Ovary (tissue), 7 donors: ENCODE measurements at regions not wholly inside any gene's neighbourhood (a gene's known extent, or its start where the extent isn't known, plus 50 kb on each side); places are given as distances from the start of the nearest gene placed in this dataset.

Experiments used
- DNase-seq, 5 donors: peaks; one replicate each; pipeline ENCODE4 v3.0.0-alpha.2; 2019 to 2020
- H3K27ac ChIP-seq, 2 donors: fragments of 200-600 bp; one replicate each; pipeline versions ENCODE4 v1.5.1 to v1.8.0; 2019 to 2022
- H3K27me3 ChIP-seq: fragments of 200-600 bp; one replicate; pipeline ENCODE4 v1.8.0; 2022
- H3K36me3 ChIP-seq: fragments of 200-600 bp; sonication (generic); one replicate; pipeline ENCODE4 v1.5.1; 2019
- H3K4me1 ChIP-seq: one replicate; pipeline ENCODE4 v1.8.1; 2013; ENCODE audit warnings: mild to moderate bottlenecking, moderate library complexity; ENCODE audit not compliant: insufficient read depth
- H3K4me3 ChIP-seq: fragments of 200-600 bp; sonication (generic); one replicate; pipeline ENCODE4 v1.5.1; 2017
- H3K9me3 ChIP-seq, 2 donors: fragments of 200-600 bp in 1 of 2; sonication (generic) in 1 of 2; one replicate each; pipeline versions ENCODE4 v1.5.1 to v1.8.1; 2013 to 2019; ENCODE audit warnings: mild to moderate bottlenecking in 1 of 2, moderate library complexity in 1 of 2
- EP300 ChIP-seq: sonication (generic); formaldehyde crosslinking; IDR thresholded peaks from one replicate; pipeline ENCODE4 v1.6.1; 2017; ENCODE audit warnings: antibody characterized with exemption
- POLR2A ChIP-seq: fragments of 450-650 bp; IDR thresholded peaks from one replicate; pipeline ENCODE4 v1.6.1; 2017; ENCODE audit warnings: antibody characterized with exemption, mild to moderate bottlenecking, moderate library complexity
- WGBS, 3 donors: extraction: QIAGEN DNeasy Blood & Tissue Kit in 1 of 3; methylation state at CpG; one replicate each; pipeline versions ENCODE4 v1.1.5 to v1.1.7; 2013 to 2017; 5-methylcytosine and 5-hydroxymethylcytosine counted together
- intact Hi-C, 4 donors: fragments of 100-400 bp; cut with DNase I; formaldehyde crosslinking; loops; one replicate each; pipeline versions ENCODE4 v1.11.0 to v1.15.1; 2022 to 2023
- TF ChIP-seq, protein P1 (sequence below), 3 donors: fragments of 450-650 bp in 2 of 3; fragments of 200-600 bp in 1 of 3; IDR thresholded peaks; one replicate each; pipeline versions ENCODE4 v1.5.1 to v1.8.0; 2016 to 2022; ENCODE audit warnings: antibody characterized with exemption in 3 of 3, mild to moderate bottlenecking in 1 of 3
- donor health status: DM: no; HTN: no; CAD: no; lungs with moderate emphysema.
- donor health status: DM: no; HTN: no; CAD: no.
- donor health status: Bipolar disorder and iron deficiency.
- donor health status: DM: no; HTN: no; CAD: no.
- donor health status: DM: yes; HTN: yes; CAD: no.

DNA sequence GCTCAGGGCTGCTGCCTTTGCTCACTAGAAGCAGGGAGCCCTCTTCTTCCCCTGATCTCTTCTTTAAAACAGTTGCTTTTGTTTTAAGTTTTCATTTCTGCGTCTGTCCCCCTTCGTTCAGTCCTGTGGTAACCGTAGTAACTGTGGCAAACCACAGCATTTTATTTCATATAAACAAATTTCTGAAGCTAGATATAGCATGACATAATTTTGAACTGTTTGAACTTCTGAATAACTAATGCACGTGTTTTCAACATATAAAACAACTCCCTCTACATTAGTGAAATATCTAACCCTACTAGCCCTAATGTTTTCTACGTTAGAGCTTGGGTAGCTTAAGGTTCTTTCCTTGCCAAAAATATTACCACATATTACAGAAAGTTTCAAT, 104.6 kb downstream of the DISP1 start:
- no peak for DNase-seq
- WGBS, 3 donors, result 9 to 23% (median 14%) methylated on average over 5 of the region's 5 CpGs
- Histone ChIP-seq H3K4me1 (peaks cover 8% of the 10 kb centered on the region), H3K9me3 (no peaks in the 10 kb centered on the region), H3K27ac (no peak overlapping the region), H3K27me3 (no peaks in the 10 kb centered on the region), H3K36me3 (no peaks in the 10 kb centered on the region), H3K4me3 (no peak overlapping the region)
- TF ChIP-seq EP300 (no peak), POLR2A (no peak)
- TF ChIP-seq, protein P1, sequence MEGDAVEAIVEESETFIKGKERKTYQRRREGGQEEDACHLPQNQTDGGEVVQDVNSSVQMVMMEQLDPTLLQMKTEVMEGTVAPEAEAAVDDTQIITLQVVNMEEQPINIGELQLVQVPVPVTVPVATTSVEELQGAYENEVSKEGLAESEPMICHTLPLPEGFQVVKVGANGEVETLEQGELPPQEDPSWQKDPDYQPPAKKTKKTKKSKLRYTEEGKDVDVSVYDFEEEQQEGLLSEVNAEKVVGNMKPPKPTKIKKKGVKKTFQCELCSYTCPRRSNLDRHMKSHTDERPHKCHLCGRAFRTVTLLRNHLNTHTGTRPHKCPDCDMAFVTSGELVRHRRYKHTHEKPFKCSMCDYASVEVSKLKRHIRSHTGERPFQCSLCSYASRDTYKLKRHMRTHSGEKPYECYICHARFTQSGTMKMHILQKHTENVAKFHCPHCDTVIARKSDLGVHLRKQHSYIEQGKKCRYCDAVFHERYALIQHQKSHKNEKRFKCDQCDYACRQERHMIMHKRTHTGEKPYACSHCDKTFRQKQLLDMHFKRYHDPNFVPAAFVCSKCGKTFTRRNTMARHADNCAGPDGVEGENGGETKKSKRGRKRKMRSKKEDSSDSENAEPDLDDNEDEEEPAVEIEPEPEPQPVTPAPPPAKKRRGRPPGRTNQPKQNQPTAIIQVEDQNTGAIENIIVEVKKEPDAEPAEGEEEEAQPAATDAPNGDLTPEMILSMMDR (IDR thresholded peaks at IDR 0.05), result no peak
- intact Hi-C loops, result no loop called here

DNA sequence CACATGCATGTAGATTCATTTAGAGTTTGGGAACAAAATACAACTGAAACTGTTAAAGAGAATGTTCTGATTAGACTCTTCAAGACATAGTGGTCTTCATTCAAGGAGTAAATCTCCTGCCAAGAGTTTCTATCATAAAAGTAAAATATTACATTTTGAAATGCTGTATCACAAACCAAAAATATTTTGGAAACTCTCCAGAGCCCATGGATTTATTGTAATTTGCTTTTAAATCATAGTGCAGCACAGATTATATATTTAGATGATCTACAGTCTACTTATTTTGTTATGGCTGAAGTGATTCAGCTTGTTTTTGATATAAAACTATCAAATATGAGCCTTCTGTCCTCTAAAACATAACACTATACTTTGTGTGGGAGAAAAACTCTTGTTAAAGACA, 105.3 kb downstream of the DISP1 start:
- TF ChIP-seq, protein P1 (IDR thresholded peaks at IDR 0.05), result no peak
- Histone ChIP-seq H3K27me3 (no peaks in the 10 kb centered on the region), H3K4me3 (no peak overlapping the region), H3K27ac (no peak overlapping the region), H3K4me1 (peaks cover 8% of the 10 kb centered on the region), H3K36me3 (no peaks in the 10 kb centered on the region), H3K9me3 (no peaks in the 10 kb centered on the region)
- intact Hi-C loops, result no loop called here
- DNase-seq, result no peak

DNA sequence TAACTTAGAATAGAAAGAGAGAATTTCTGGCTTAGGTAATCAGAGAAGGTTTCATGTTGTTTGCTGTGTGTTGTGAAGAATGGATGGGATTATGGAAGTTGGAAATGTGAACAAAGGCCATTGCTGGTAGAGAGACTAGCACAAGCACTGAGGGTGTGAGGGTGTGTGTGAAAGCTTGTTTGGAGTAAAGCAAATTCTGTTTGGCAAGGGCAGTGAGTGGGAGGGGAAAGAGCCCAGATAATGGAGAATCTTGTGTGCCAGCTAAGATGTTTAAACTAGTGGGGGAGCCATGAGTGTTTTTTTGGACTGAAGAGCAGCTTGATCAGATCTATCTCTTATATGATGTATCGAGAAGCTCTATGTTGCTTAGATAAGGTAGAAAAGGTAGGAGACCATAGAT, 107.1 kb downstream of the DISP1 start:
- TF ChIP-seq EP300 (no peak), POLR2A (no peak)
- TF ChIP-seq, protein P1 (IDR thresholded peaks at IDR 0.05), result no peak
- Histone ChIP-seq H3K4me1 (peaks cover 9% of the 10 kb centered on the region), H3K4me3 (no peak overlapping the region)

DNA sequence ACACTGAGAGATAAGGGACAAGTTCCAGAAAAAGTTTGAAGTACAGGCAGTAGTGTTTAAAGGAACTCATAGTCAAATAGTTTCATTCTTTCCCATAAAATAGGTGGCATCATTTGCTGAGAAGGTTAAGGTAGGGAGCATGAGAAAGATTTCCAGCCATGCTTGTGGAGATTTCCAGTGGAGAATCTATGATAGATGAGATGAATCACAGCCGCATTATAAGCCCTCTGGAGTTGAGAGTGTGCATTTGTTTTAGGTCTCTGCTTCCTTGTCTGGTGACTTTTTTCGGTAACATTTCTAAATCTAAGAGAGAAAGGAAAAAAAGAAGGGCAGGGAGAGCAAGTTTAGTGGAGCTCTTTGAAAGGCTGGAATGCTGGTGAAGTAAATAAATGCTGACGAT, 108.7 kb downstream of the DISP1 start:
- WGBS, 3 donors, result 34 to 57% (median 54%) methylated on average over 3 of the region's 3 CpGs
- Histone ChIP-seq H3K27me3 (no peaks in the 10 kb centered on the region), H3K36me3 (no peaks in the 10 kb centered on the region), H3K4me3 (no peak overlapping the region), H3K9me3 (no peaks in the 10 kb centered on the region), H3K27ac (no peak overlapping the region), H3K4me1 (peaks cover 9% of the 10 kb centered on the region)
- intact Hi-C loops, result no loop called here
- DNase-seq, result no peak
- TF ChIP-seq, protein P1 (IDR thresholded peaks at IDR 0.05), result peak in 1 of 3 donors; percentile 13
- no peak for TF ChIP-seq POLR2A

More for the DNA sequence above, 107.1 kb downstream of the DISP1 start:
- H3K9me3 ChIP-seq, result no peaks in the 10 kb centered on the region
- WGBS, 3 donors, result 48 to 56% (median 49%) methylated on average over 1 of the region's 1 CpG
- no peaks in the 10 kb centered on the region for H3K27me3 ChIP-seq
- H3K36me3 ChIP-seq, result no peaks in the 10 kb centered on the region
- intact Hi-C loops, result no loop called here
- no peak overlapping the region for H3K27ac ChIP-seq
- peak in 1 of 5 donors; percentile 24 for DNase-seq

DNA sequence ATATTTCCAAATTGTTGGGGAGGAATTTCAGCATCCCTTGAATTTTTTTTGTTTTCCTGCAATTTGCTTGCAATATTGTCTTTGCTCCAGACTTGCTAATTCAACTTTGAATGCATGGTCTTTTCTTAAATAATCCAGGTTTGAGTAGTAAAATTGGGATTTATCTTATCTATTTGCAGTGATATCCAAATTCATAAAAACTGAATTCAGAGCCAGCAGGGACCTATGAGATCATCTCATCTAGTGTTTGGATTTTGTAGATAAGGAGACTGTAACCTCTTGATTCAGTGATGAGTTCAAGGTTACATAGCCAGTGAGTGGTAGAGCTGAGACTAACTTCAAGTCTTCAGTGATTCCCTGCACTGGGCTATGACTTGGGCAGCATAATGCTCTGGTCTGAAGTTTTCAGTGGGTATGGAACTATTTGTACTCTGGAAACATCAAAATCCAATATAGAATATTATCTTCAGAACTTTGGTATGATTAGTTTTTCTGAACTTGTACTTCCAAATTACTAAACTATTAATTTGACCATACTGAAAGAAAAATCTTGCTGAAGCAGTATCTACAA, 109.4 kb downstream of the DISP1 start:
- DNase-seq, result no peak
- Histone ChIP-seq H3K4me3 (no peak overlapping the region), H3K27me3 (no peaks in the 10 kb centered on the region), H3K27ac (peak overlapping the region in 1 of 2 donors; percentile 12), H3K4me1 (peaks cover 9% of the 10 kb centered on the region), H3K9me3 (no peaks in the 10 kb centered on the region), H3K36me3 (no peaks in the 10 kb centered on the region)
- TF ChIP-seq EP300 (no peak), POLR2A (no peak)
- TF ChIP-seq, protein P1 (IDR thresholded peaks at IDR 0.05), result no peak
- intact Hi-C loops, result no loop called here
